ENCODE measurements at regions not wholly inside any gene's neighbourhood (a gene's known extent, or its start where the extent isn't known, plus 50 kb on each side); places are given as distances from the start of the nearest gene placed in this dataset.

DNA sequence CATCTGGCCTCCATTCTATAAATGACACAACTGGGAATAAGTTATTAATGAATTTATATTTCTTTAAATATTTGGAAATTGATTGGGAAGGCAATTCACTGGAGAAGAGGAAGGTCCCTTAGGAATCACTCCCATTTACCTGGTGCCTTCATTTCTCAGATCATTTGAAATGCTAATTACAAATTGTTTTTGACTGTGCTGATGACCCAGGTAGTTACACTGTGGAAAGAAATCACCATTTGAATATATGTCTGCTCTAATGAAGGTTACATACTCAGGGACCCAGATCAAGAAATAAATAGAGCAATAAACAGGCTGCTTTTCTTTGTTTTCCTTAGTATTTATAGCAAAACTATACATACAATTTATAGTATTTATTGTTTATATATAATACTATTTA is 1759.1 kb downstream of the ARAP2 start:
- H3K4me1 Mint-ChIP-seq (ENCODE audit: low read depth, unreplicated experiment) = no peaks in the 10 kb centered on the region
- no peak for DNase-seq
- TF ChIP-seq, protein P1, sequence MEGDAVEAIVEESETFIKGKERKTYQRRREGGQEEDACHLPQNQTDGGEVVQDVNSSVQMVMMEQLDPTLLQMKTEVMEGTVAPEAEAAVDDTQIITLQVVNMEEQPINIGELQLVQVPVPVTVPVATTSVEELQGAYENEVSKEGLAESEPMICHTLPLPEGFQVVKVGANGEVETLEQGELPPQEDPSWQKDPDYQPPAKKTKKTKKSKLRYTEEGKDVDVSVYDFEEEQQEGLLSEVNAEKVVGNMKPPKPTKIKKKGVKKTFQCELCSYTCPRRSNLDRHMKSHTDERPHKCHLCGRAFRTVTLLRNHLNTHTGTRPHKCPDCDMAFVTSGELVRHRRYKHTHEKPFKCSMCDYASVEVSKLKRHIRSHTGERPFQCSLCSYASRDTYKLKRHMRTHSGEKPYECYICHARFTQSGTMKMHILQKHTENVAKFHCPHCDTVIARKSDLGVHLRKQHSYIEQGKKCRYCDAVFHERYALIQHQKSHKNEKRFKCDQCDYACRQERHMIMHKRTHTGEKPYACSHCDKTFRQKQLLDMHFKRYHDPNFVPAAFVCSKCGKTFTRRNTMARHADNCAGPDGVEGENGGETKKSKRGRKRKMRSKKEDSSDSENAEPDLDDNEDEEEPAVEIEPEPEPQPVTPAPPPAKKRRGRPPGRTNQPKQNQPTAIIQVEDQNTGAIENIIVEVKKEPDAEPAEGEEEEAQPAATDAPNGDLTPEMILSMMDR (IDR thresholded peaks at IDR 0.05; ENCODE audit: insufficient read depth in 1 of 2, low read depth in 1 of 2, low read length in 1 of 2, severe bottlenecking in 1 of 2, unreplicated experiment in 1 of 2) = no peak
- CTCF ChIA-PET = no interaction called here
- H3K4me3 Mint-ChIP-seq (ENCODE audit: unreplicated experiment) = no peak overlapping the region
- intact Hi-C loops (cut with micrococcal nuclease; ENCODE audit: unreplicated experiment) = no loop called here
- no peaks in the 10 kb centered on the region for H3K36me3 Mint-ChIP-seq (ENCODE audit: insufficient read depth, unreplicated experiment)
- Histone ChIP-seq H3K9me3 (no peaks in the 10 kb centered on the region), H3K27me3 (replicated peaks; ENCODE audit: control insufficient read depth, insufficient read depth, low read length) (no peaks in the 10 kb centered on the region), H3K4me3 (ENCODE audit: low read depth, low read length) (no peak overlapping the region), H3K36me3 (ENCODE audit: control insufficient read depth, insufficient read depth, low read length) (no peaks in the 10 kb centered on the region), H3K4me1 (no peaks in the 10 kb centered on the region)
- H3K27ac Mint-ChIP-seq (ENCODE audit: unreplicated experiment) = no peak overlapping the region
- BruUV-seq (replicated peaks) = no TSS peak
- H3K9me3 Mint-ChIP-seq (ENCODE audit: unreplicated experiment) = no peaks in the 10 kb centered on the region
- peaks cover 8% of the 10 kb centered on the region for H3K27me3 Mint-ChIP-seq (ENCODE audit: insufficient read depth, unreplicated experiment)
- POLR2A ChIA-PET = no interaction called here

DNA sequence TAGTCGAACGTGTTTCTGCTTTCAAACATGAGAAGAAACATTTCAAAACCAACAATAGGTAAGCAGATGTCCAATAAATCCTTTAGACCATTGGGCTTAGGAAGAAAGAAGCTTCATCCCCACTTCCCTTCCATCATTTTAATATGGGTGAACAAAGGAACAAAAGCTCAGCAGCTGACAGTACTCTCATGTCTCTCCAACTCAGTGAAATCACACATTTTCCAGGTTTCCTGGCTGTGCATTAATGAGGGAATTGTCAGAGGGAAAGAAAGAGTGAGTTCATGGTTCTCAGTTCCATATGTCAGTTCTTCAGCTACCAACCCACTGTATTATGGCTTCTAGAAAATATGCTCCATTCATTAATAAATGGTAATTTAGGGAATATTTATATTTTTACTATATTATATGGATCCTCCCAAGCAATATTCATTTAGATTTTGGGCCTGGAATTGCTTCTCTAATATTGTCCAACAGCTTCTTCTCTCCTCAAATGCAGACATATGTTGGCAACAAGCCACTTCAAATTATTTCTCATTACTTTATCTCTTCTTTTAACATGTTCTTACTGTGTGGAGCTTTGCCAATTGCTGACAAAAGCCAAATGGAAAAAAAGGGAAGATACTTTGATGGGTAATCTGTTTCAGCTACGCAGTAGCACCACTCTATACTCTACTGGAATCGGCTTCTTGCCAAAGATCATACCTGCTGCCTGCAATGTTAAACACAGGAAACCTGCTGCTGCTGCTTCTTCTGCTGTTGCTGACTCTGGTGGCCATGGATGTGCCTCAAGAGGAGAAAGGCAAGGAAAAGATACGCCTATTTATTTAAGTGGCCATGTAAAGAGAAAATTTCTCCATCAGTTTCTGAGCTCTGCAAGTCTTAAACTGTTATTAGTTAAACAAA is 1757.6 kb downstream of the ARAP2 start:
- ChIA-PET CTCF (no interaction called here), POLR2A (no interaction called here)
- Mint-ChIP-seq H3K4me3 (ENCODE audit: unreplicated experiment) (no peak overlapping the region), H3K9me3 (ENCODE audit: unreplicated experiment) (no peaks in the 10 kb centered on the region), H3K4me1 (ENCODE audit: low read depth, unreplicated experiment) (no peaks in the 10 kb centered on the region), H3K36me3 (ENCODE audit: insufficient read depth, unreplicated experiment) (no peaks in the 10 kb centered on the region), H3K27ac (ENCODE audit: unreplicated experiment) (no peak overlapping the region), H3K27me3 (ENCODE audit: insufficient read depth, unreplicated experiment) (peaks cover 8% of the 10 kb centered on the region)
- TF ChIP-seq, protein P1 (IDR thresholded peaks at IDR 0.05; ENCODE audit: insufficient read depth in 1 of 2, low read depth in 1 of 2, low read length in 1 of 2, severe bottlenecking in 1 of 2, unreplicated experiment in 1 of 2) = no peak
- Histone ChIP-seq H3K4me1 (no peaks in the 10 kb centered on the region), H3K4me3 (ENCODE audit: low read depth, low read length) (no peak overlapping the region), H3K36me3 (ENCODE audit: control insufficient read depth, insufficient read depth, low read length) (no peaks in the 10 kb centered on the region), H3K27me3 (replicated peaks; ENCODE audit: control insufficient read depth, insufficient read depth, low read length) (no peaks in the 10 kb centered on the region), H3K9me3 (no peaks in the 10 kb centered on the region)
- DNase-seq = no peak
- intact Hi-C loops (cut with micrococcal nuclease; ENCODE audit: unreplicated experiment) = no loop called here
- no TSS peak for BruUV-seq (replicated peaks)

DNA sequence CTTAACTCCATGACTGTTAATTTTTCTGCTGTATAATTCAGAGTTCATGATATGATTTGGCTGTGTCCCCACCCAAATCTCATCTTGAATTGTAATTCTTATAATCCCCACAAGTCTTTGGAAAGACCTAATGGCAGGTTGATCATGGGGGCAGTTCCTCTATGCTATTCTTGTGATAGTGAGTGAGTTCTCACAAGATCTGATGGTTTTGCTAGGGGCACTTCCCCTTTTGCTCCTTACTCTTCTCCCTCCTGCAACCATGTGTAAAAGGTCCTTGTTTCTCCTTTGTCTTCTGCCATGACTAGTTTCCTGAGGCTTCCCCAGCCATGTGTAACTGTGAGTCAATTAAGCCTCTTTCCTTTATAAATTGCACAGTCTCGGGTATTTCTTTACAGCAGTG is 1751.9 kb downstream of the ARAP2 start:
- H3K9me3 Mint-ChIP-seq (ENCODE audit: unreplicated experiment) = no peaks in the 10 kb centered on the region
- no peak overlapping the region for H3K4me3 Mint-ChIP-seq (ENCODE audit: unreplicated experiment)
- POLR2A ChIA-PET = no interaction called here
- Histone ChIP-seq H3K4me1 (no peaks in the 10 kb centered on the region), H3K27me3 (replicated peaks; ENCODE audit: control insufficient read depth, insufficient read depth, low read length) (no peaks in the 10 kb centered on the region), H3K9me3 (no peaks in the 10 kb centered on the region), H3K36me3 (ENCODE audit: control insufficient read depth, insufficient read depth, low read length) (no peaks in the 10 kb centered on the region), H3K4me3 (ENCODE audit: low read depth, low read length) (no peak overlapping the region)
- TF ChIP-seq, protein P1 (IDR thresholded peaks at IDR 0.05; ENCODE audit: insufficient read depth in 1 of 2, low read depth in 1 of 2, low read length in 1 of 2, severe bottlenecking in 1 of 2, unreplicated experiment in 1 of 2) = no peak
- H3K4me1 Mint-ChIP-seq (ENCODE audit: low read depth, unreplicated experiment) = no peaks in the 10 kb centered on the region
- no peak overlapping the region for H3K27ac Mint-ChIP-seq (ENCODE audit: unreplicated experiment)
- no TSS peak for BruUV-seq (replicated peaks)
- H3K36me3 Mint-ChIP-seq (ENCODE audit: insufficient read depth, unreplicated experiment) = no peaks in the 10 kb centered on the region
- intact Hi-C loops (cut with micrococcal nuclease; ENCODE audit: unreplicated experiment) = no loop called here
- CTCF ChIA-PET = no interaction called here
- peaks cover 7% of the 10 kb centered on the region for H3K27me3 Mint-ChIP-seq (ENCODE audit: insufficient read depth, unreplicated experiment)
- no peak for DNase-seq

All from Caco-2 (cell line).